ENCODE measurements at regions not wholly inside any gene's neighbourhood (a gene's known extent, or its start where the extent isn't known, plus 50 kb on each side); places are given as distances from the start of the nearest gene placed in this dataset.
"Not testable (repeated sequence)": the region's sequence is repeated elsewhere in the genome, so short reads cannot be mapped to it uniquely, and the experiment has no call there.

- H3K4me1 Mint-ChIP-seq (ENCODE audit: low read depth) = no peaks in the 10 kb centered on the region
- H3K27me3 Mint-ChIP-seq (ENCODE audit: low read depth) = peaks cover 10% of the 10 kb centered on the region
- H3K36me3 Mint-ChIP-seq (ENCODE audit: insufficient read depth in 2 of 2) = no peaks in the 10 kb centered on the region
- ATAC-seq (replicated peaks in 1 of 2) (no peak), DNase-seq (no peak)
- H3K9me3 Mint-ChIP-seq = no peaks in the 10 kb centered on the region
- H3K27ac Mint-ChIP-seq = no peak overlapping the region
- H3K4me3 Mint-ChIP-seq = no peak overlapping the region
These were observed 113.5 kb upstream of the IGLL5 start for GRCh38 chr22:22773979-22774604.

GRCh38 chr22:22774762-22775161 lies 112.9 kb upstream of the IGLL5 start:
- DNase-seq; ATAC-seq (replicated peaks in 1 of 2); H3K4me3 Mint-ChIP-seq; H3K27ac Mint-ChIP-seq; H3K4me1 Mint-ChIP-seq (ENCODE audit: low read depth); H3K27me3 Mint-ChIP-seq (ENCODE audit: low read depth); H3K9me3 Mint-ChIP-seq; H3K36me3 Mint-ChIP-seq (ENCODE audit: insufficient read depth in 2 of 2): not testable (repeated sequence)

- no peak for DNase-seq
- H3K4me1 Mint-ChIP-seq (ENCODE audit: low read depth) = no peaks in the 10 kb centered on the region
- no peaks in the 10 kb centered on the region for H3K9me3 Mint-ChIP-seq
- ATAC-seq (replicated peaks in 1 of 2) = no peak
- peaks cover 8% of the 10 kb centered on the region for H3K27me3 Mint-ChIP-seq (ENCODE audit: low read depth)
- no peak overlapping the region for H3K27ac Mint-ChIP-seq
- no peaks in the 10 kb centered on the region for H3K36me3 Mint-ChIP-seq (ENCODE audit: insufficient read depth in 2 of 2)
- no peak overlapping the region for H3K4me3 Mint-ChIP-seq
These were observed 111.5 kb upstream of the IGLL5 start for GRCh38 chr22:22776121-22776520.

DNA sequence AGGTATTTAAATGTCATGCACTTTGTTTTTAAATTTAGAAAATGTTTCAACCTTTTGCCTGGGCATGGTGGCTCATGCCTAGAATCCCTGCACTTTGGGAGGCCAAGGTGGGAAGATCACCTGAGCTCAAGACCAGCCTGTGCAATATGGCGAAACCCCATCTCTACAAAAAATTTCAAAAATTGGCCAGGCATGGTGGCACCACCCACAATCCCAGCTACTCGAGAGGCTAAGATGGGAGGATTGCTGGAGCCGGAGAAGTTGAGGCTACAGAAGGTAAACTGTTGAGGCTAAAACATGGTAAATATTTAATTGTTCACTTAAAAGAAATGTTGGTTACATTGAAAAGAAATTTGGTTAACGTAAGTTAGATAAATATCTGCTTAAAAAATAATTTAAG lies 108.4 kb upstream of the IGLL5 start:
- no peaks in the 10 kb centered on the region for H3K36me3 Mint-ChIP-seq (ENCODE audit: insufficient read depth in 2 of 2)
- no peak overlapping the region for H3K4me3 Mint-ChIP-seq
- no peak for DNase-seq
- H3K27ac Mint-ChIP-seq = no peak overlapping the region
- ATAC-seq (replicated peaks in 1 of 2) = no peak
- H3K9me3 Mint-ChIP-seq = no peaks in the 10 kb centered on the region
- no peaks in the 10 kb centered on the region for H3K4me1 Mint-ChIP-seq (ENCODE audit: low read depth)
- H3K27me3 Mint-ChIP-seq (ENCODE audit: low read depth) = peaks cover 16% of the 10 kb centered on the region

GRCh38 chr22:22783575-22783974 lies 104.0 kb upstream of the IGLL5 start:
- H3K4me1 Mint-ChIP-seq (ENCODE audit: low read depth) = no peaks in the 10 kb centered on the region
- no peaks in the 10 kb centered on the region for H3K36me3 Mint-ChIP-seq (ENCODE audit: insufficient read depth in 2 of 2)
- H3K27ac Mint-ChIP-seq = no peak overlapping the region
- DNase-seq (no peak), ATAC-seq (replicated peaks in 1 of 2) (no peak)
- no peaks in the 10 kb centered on the region for H3K9me3 Mint-ChIP-seq
- H3K27me3 Mint-ChIP-seq (ENCODE audit: low read depth) = peaks cover 13% of the 10 kb centered on the region
- H3K4me3 Mint-ChIP-seq = no peak overlapping the region

- no peak overlapping the region for H3K27ac Mint-ChIP-seq
- H3K9me3 Mint-ChIP-seq = no peaks in the 10 kb centered on the region
- ATAC-seq (replicated peaks in 1 of 2) (no peak), DNase-seq (no peak)
- H3K36me3 Mint-ChIP-seq (ENCODE audit: insufficient read depth in 2 of 2) = no peaks in the 10 kb centered on the region
- H3K4me1 Mint-ChIP-seq (ENCODE audit: low read depth) = no peaks in the 10 kb centered on the region
- no peak overlapping the region for H3K4me3 Mint-ChIP-seq
- H3K27me3 Mint-ChIP-seq (ENCODE audit: low read depth) = peaks cover 13% of the 10 kb centered on the region
These were observed 103.2 kb upstream of the IGLL5 start for GRCh38 chr22:22784249-22785039.

- Mint-ChIP-seq H3K4me3 (no peak overlapping the region), H3K27me3 (ENCODE audit: low read depth) (peaks cover 13% of the 10 kb centered on the region), H3K27ac (no peak overlapping the region), H3K36me3 (ENCODE audit: insufficient read depth in 2 of 2) (no peaks in the 10 kb centered on the region), H3K9me3 (no peaks in the 10 kb centered on the region), H3K4me1 (ENCODE audit: low read depth) (peaks cover 7% of the 10 kb centered on the region)
- DNase-seq (no peak), ATAC-seq (replicated peaks in 1 of 2) (no peak)
These were observed 102.1 kb upstream of the IGLL5 start for GRCh38 chr22:22785316-22786065.

GRCh38 chr22:22786301-22787115 lies 101.1 kb upstream of the IGLL5 start:
- no peaks in the 10 kb centered on the region for H3K36me3 Mint-ChIP-seq (ENCODE audit: insufficient read depth in 2 of 2)

DNA sequence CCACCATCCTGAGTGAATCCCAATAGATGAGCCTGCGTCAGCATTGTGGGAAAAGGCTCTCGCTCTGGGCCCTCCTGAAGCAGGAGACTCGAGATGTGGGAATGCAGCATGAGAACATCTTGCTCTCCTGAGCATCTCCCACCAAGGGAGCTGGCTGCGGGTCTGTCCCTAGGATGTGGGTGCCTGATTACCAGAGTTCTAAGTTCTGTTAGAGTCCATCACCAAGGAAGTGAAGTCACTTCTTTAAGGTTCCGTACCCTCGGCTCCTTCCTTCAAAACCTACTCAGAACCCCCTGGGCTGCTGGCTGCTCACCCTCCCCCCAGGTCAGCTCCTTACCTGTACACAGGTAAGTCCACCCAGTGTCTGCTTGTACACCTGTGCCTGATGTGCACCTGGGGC lies 100.5 kb upstream of the IGLL5 start:
- Mint-ChIP-seq H3K27ac (no peak overlapping the region), H3K27me3 (ENCODE audit: low read depth) (peaks cover 13% of the 10 kb centered on the region), H3K9me3 (no peaks in the 10 kb centered on the region), H3K36me3 (ENCODE audit: insufficient read depth in 2 of 2) (no peaks in the 10 kb centered on the region), H3K4me1 (ENCODE audit: low read depth) (peaks cover 14% of the 10 kb centered on the region), H3K4me3 (no peak overlapping the region)
- DNase-seq (no peak), ATAC-seq (replicated peaks in 1 of 2) (no peak)

More at GRCh38 chr22:22786301-22787115, 101.1 kb upstream of the IGLL5 start:
- ATAC-seq (replicated peaks in 1 of 2) (no peak), DNase-seq (no peak)
- Mint-ChIP-seq H3K27me3 (ENCODE audit: low read depth) (peaks cover 13% of the 10 kb centered on the region), H3K4me3 (no peak overlapping the region), H3K27ac (no peak overlapping the region), H3K4me1 (ENCODE audit: low read depth) (peaks cover 14% of the 10 kb centered on the region), H3K9me3 (no peaks in the 10 kb centered on the region)

DNA sequence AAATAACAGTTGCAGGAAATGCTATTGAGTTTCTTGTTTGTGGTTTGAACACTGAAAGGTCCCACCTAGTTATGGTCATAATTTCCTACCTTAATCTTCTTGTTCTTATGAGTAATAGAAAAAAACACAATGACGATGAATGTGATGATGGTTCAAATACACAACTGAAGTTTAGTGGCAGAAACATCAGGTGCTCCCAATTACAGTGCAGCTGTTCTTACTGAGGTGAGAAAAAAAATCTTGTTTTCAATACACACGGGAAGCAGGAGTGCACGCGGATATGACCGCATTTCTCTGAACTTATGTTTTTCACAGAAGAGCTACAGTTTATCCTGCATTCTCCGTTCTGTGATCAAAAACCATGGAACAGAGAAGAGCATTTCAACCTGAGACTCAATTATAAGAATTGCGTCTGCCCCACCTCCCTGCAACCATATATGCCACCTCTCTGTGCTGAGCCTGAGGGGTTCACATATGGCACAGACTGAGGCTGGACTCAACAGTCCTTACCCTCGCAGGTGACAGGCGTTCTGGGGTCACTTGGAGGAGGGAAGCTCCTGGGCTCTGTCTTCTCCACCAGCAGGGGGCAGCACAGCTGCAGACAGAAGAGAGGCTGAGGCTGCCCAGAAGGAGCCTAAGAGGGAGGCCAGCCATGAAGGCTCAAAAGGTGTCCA lies 99.7 kb upstream of the IGLL5 start:
- no peaks in the 10 kb centered on the region for H3K36me3 Mint-ChIP-seq (ENCODE audit: insufficient read depth in 2 of 2)
- H3K27me3 Mint-ChIP-seq (ENCODE audit: low read depth) = peaks cover 13% of the 10 kb centered on the region
- H3K9me3 Mint-ChIP-seq = no peaks in the 10 kb centered on the region
- H3K4me1 Mint-ChIP-seq (ENCODE audit: low read depth) = peaks cover 14% of the 10 kb centered on the region
- DNase-seq = peak; percentile 72 to 78
- ATAC-seq (replicated peaks in 1 of 2) = peak; percentile 70 to 79
- no peak overlapping the region for H3K4me3 Mint-ChIP-seq
- H3K27ac Mint-ChIP-seq = no peak overlapping the region

- Mint-ChIP-seq H3K27me3 (ENCODE audit: low read depth) (peaks cover 12% of the 10 kb centered on the region), H3K4me1 (ENCODE audit: low read depth) (peaks cover 14% of the 10 kb centered on the region), H3K27ac (no peak overlapping the region), H3K9me3 (no peaks in the 10 kb centered on the region), H3K4me3 (no peak overlapping the region), H3K36me3 (ENCODE audit: insufficient read depth in 2 of 2) (no peaks in the 10 kb centered on the region)
- ATAC-seq (replicated peaks in 1 of 2) = peak; percentile 22 to 26
- DNase-seq = no peak
These were observed 99.1 kb upstream of the IGLL5 start for GRCh38 chr22:22788460-22789037.

DNA sequence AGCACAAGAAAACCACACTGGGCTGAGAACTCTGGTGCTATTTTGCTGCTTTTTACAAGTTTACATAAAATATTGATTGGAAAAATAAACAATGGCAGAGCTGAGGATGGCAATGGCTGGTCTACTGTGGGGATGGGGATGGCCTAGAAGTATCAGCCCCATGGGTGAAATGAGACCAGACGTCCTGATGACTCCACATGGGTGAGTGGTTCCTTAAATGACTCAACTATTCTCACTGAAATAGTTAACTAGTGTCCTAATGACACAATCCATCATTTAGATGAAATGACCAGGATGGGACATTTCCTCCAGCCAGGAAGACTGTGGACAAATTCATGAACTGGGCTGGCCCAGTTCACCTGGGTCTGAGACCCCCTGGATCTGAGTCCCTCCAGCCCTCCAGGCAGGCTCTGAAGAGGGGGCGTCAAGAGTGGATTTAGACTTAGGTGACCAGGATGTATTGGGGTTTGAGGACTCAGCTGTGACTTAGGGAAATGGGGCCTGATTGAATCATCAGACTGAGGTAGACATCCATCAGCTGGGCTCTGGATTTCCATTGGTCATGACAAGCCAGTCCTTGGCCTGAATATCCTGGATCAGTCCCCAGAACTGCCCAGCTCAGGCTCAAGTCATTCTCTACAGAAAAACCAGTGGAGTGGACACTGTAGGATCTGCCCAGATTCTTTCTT lies 98.2 kb upstream of the IGLL5 start:
- Mint-ChIP-seq H3K27ac (no peak overlapping the region), H3K4me1 (ENCODE audit: low read depth) (peaks cover 14% of the 10 kb centered on the region)
- ATAC-seq (replicated peaks in 1 of 2) = peak in 1 of 2 donors; percentile 43

More for the DNA sequence above, 98.2 kb upstream of the IGLL5 start:
- Mint-ChIP-seq H3K9me3 (no peaks in the 10 kb centered on the region), H3K36me3 (ENCODE audit: insufficient read depth in 2 of 2) (no peaks in the 10 kb centered on the region), H3K4me3 (no peak overlapping the region), H3K27me3 (ENCODE audit: low read depth) (peaks cover 3% of the 10 kb centered on the region)
- no peak for DNase-seq

Measured in activated T-cell treated with anti-CD3 and anti-CD28 coated beads, Interleukin-2, amount 50 U/mL, for 72 hours (primary cell).